OCI-LY1 (cell line): ENCODE measurements at regions not wholly inside any gene's neighbourhood (a gene's known extent, or its start where the extent isn't known, plus 50 kb on each side); places are given as distances from the start of the nearest gene placed in this dataset.

Experiments
- H2AFZ ChIP-seq: fragments of 200-600 bp; sonication (generic), shearing (Covaris generic); 2 replicates; pipeline ENCODE4 v1.6.0; 2014; ENCODE audit warnings: antibody characterized with exemption, mild to moderate bottlenecking, low read length
- H3F3A ChIP-seq: fragments of 200-600 bp; sonication (generic), shearing (Covaris generic); 2 replicates; pipeline ENCODE4 v1.6.0; 2014; ENCODE audit warnings: mild to moderate bottlenecking, antibody characterized with exemption, low read length, moderate library complexity; ENCODE audit not compliant: insufficient read depth
- H3K27ac ChIP-seq: fragments of 200-600 bp; sonication (generic); 2 replicates; pipeline ENCODE4 v1.5.1; 2014; ENCODE audit warnings: low read length, mixed run types, mild to moderate bottlenecking, low read depth; ENCODE audit not compliant: poor library complexity, severe bottlenecking
- H3K27me3 ChIP-seq: fragments of 200-600 bp; sonication (generic); 2 replicates; pipeline ENCODE4 v1.6.0; 2014; ENCODE audit warnings: antibody characterized with exemption, mild to moderate bottlenecking, low read length, moderate library complexity; ENCODE audit not compliant: insufficient read depth
- H3K36me3 ChIP-seq: fragments of 200-600 bp; sonication (generic); 2 replicates; pipeline ENCODE4 v1.6.1; 2014; ENCODE audit warnings: mild to moderate bottlenecking, antibody characterized with exemption, low read length, moderate library complexity, mixed read lengths; ENCODE audit not compliant: insufficient read depth
- H3K4me1 ChIP-seq: fragments of 200-600 bp; sonication (generic); 2 replicates; pipeline ENCODE4 v1.5.1; 2014; ENCODE audit warnings: mild to moderate bottlenecking, low read length, moderate library complexity; ENCODE audit not compliant: insufficient read depth, severe bottlenecking
- H3K4me2 ChIP-seq: fragments of 200-600 bp; sonication (generic), shearing (Covaris generic); 2 replicates; pipeline ENCODE4 v1.6.1; 2014; ENCODE audit warnings: low read length
- H3K4me3 ChIP-seq: fragments of 200-600 bp; sonication (generic); 2 replicates; pipeline ENCODE4 v1.5.1; 2014; ENCODE audit warnings: low read length, low read depth, mild to moderate bottlenecking, mixed read lengths; ENCODE audit not compliant: poor library complexity, severe bottlenecking
- H3K79me2 ChIP-seq: fragments of 200-600 bp; shearing (Covaris generic); 2 replicates; pipeline ENCODE4 v1.6.1; 2016; ENCODE audit warnings: mixed run types, low read length, mixed read lengths; ENCODE audit not compliant: insufficient read depth
- H3K9ac ChIP-seq: fragments of 200-600 bp; sonication (generic), shearing (Covaris generic); 2 replicates; pipeline ENCODE4 v1.6.1; 2014; ENCODE audit warnings: mild to moderate bottlenecking, low read length, mixed read lengths
- H3K9me2 ChIP-seq: fragments of 200-600 bp; sonication (generic), shearing (Covaris generic); 2 replicates; pipeline ENCODE4 v1.6.1; 2014; ENCODE audit warnings: low read depth, mild to moderate bottlenecking, low read length, mixed read lengths
- H3K9me3 ChIP-seq: fragments of 200-600 bp; shearing (Covaris generic); 2 replicates; pipeline ENCODE4 v1.6.1; 2014; ENCODE audit warnings: low read length, mixed read lengths
- H4K20me1 ChIP-seq: fragments of 200-600 bp; sonication (generic), shearing (Covaris generic); 2 replicates; pipeline ENCODE4 v1.6.0; 2016; ENCODE audit warnings: mild to moderate bottlenecking, low read length; ENCODE audit not compliant: insufficient read depth
- EZH2 ChIP-seq: fragments of 200-600 bp; sonication (generic), shearing (Covaris generic); IDR thresholded peaks from 2 replicates; pipeline ENCODE4 v1.8.0; 2017; ENCODE audit warnings: borderline replicate concordance, mixed run types, mild to moderate bottlenecking, antibody characterized with exemption, low read length, moderate library complexity, mixed read lengths
- TF ChIP-seq, protein P1 (sequence below): fragments of 200-600 bp; sonication (generic), shearing (Covaris generic); IDR thresholded peaks from 2 replicates; pipeline ENCODE4 v1.5.1; 2017; ENCODE audit warnings: mild to moderate bottlenecking, antibody characterized with exemption, low read length, moderate library complexity, mixed read lengths

DNA sequence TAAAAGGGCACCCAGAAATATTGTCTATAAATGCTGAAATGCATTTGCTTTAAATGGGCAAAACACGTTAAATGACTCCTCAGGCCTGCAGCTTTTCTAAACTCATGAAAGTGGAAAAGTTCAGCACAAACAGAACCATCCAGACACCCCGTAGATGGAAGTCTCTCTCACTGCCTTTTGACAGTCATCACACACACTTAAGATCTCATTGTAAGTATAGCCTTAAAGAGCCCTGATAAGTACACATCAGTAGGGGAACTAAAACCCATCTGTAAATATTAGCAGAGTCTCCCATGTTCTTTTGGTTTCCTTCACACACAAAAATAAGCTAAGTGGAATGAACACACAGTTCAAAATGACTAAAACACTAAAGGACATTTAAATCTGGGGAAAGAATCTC, 166.7 kb downstream of the LTN1 start:
- H3K9me3 ChIP-seq = no peaks in the 10 kb centered on the region
- H3K4me3 ChIP-seq = no peak overlapping the region
- H3K79me2 ChIP-seq = no peaks in the 10 kb centered on the region
- no peaks in the 10 kb centered on the region for H3K36me3 ChIP-seq
- no peaks in the 10 kb centered on the region for H3K9me2 ChIP-seq
- no peak overlapping the region for H3K27ac ChIP-seq
- no peak overlapping the region for H2AFZ ChIP-seq
- no peaks in the 10 kb centered on the region for H3F3A ChIP-seq
- TF ChIP-seq EZH2 = no peak
- TF ChIP-seq, protein P1, sequence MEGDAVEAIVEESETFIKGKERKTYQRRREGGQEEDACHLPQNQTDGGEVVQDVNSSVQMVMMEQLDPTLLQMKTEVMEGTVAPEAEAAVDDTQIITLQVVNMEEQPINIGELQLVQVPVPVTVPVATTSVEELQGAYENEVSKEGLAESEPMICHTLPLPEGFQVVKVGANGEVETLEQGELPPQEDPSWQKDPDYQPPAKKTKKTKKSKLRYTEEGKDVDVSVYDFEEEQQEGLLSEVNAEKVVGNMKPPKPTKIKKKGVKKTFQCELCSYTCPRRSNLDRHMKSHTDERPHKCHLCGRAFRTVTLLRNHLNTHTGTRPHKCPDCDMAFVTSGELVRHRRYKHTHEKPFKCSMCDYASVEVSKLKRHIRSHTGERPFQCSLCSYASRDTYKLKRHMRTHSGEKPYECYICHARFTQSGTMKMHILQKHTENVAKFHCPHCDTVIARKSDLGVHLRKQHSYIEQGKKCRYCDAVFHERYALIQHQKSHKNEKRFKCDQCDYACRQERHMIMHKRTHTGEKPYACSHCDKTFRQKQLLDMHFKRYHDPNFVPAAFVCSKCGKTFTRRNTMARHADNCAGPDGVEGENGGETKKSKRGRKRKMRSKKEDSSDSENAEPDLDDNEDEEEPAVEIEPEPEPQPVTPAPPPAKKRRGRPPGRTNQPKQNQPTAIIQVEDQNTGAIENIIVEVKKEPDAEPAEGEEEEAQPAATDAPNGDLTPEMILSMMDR = no peak
- H3K9ac ChIP-seq = no peak overlapping the region
- H3K4me2 ChIP-seq = no peak overlapping the region
- no peaks in the 10 kb centered on the region for H3K4me1 ChIP-seq
- no peaks in the 10 kb centered on the region for H3K27me3 ChIP-seq
- H4K20me1 ChIP-seq = no peaks in the 10 kb centered on the region

DNA sequence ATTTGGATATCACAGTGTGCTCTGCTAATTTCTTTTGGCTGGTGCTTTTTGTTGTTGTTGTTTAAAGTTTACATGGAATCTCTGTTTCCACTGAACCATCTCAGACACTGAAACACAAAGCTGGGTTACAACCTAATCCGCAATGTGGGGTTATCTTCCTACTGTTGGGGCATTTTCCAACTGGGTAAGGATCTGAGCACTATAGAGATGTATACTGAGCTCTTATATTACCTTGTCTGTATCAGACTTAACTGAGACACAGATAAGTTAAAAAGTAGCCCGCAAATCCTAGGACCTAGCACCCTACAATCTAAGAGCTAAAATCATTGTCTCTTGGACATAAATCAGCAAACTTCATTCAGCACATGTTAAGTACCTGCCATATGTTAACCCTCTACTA, 169.2 kb downstream of the LTN1 start:
- Histone ChIP-seq H3K36me3 (no peaks in the 10 kb centered on the region), H3K4me2 (no peak overlapping the region), H3F3A (no peaks in the 10 kb centered on the region), H3K79me2 (no peaks in the 10 kb centered on the region), H3K4me3 (no peak overlapping the region), H3K9me2 (no peaks in the 10 kb centered on the region), H3K27me3 (no peaks in the 10 kb centered on the region), H3K4me1 (no peaks in the 10 kb centered on the region), H3K27ac (no peak overlapping the region), H3K9ac (no peak overlapping the region), H2AFZ (no peak overlapping the region), H3K9me3 (no peaks in the 10 kb centered on the region), H4K20me1 (no peaks in the 10 kb centered on the region)
- TF ChIP-seq, protein P1 = no peak
- TF ChIP-seq EZH2 = no peak

DNA sequence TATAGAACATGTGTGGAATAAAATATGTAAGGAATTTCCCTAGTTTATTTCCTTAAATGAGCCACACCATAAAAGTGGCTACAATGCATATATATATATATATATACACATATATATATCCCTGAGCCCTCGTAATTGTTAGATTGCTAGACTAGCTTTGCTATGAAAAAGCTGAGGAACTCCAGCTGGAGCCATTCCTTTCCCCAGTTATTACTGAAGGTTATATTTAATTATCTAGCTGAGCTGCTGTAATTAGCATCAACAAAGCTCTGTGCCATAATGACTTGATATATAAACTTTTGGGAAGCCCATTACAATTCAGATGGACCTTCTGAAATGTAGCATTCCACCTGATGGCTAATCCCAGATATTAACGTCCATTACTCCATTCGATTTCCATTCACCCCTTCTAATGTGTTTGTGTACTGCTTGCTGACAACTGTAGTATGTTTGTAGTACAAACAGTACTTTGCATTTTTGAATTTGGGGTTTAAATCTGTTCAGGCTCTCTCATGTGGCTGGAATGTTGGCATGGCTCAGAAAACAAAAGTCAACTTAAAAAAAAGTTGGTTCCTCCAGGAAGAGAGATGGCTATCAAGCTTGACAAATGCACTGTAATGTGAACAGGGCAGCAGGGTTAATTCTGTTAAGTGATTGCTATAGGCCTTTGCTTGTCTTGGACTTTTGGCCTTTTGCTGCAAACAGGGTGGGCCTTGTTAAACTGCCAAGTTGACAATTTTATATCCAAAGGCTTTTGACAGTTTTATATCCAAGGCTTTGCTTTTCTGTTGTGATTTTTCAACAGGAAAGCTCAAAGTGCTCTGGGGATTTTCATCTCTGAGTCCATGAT, 170.0 kb downstream of the LTN1 start:
- Histone ChIP-seq H3K4me3 (no peak overlapping the region), H3K4me1 (no peaks in the 10 kb centered on the region), H3K36me3 (no peaks in the 10 kb centered on the region), H3K27me3 (no peaks in the 10 kb centered on the region), H3F3A (no peaks in the 10 kb centered on the region), H3K79me2 (no peaks in the 10 kb centered on the region), H3K9me2 (no peaks in the 10 kb centered on the region), H3K9me3 (no peaks in the 10 kb centered on the region), H2AFZ (no peak overlapping the region), H3K27ac (no peak overlapping the region), H3K9ac (no peak overlapping the region), H4K20me1 (no peaks in the 10 kb centered on the region), H3K4me2 (no peak overlapping the region)
- TF ChIP-seq, protein P1 = no peak
- no peak for TF ChIP-seq EZH2
